Stimulated activated naive CD8-positive, alpha-beta T cell treated with anti-CD3 and anti-CD28 coated beads, Interleukin-15, Interleukin-2, amounts not matched to agents 100 ng/mL and 50 ng/mL, for 24 hours (primary cell): ENCODE measurements at regions not wholly inside any gene's neighbourhood (a gene's known extent, or its start where the extent isn't known, plus 50 kb on each side); places are given as distances from the start of the nearest gene placed in this dataset.

Source experiments
- H3K27ac Mint-ChIP-seq: one replicate; pipeline ENCODE4 v1.8.0; 2021; ENCODE audit warnings: mild to moderate bottlenecking, mixed read lengths
- H3K27me3 Mint-ChIP-seq: one replicate; pipeline ENCODE4 v1.8.0; 2021; ENCODE audit warnings: mixed read lengths
- H3K36me3 Mint-ChIP-seq: one replicate; pipeline ENCODE4 v1.8.0; 2021; ENCODE audit warnings: low read depth, mixed read lengths
- H3K4me1 Mint-ChIP-seq: one replicate; pipeline ENCODE4 v1.8.0; 2021; ENCODE audit warnings: low read depth, mixed read lengths
- H3K4me3 Mint-ChIP-seq: one replicate; pipeline ENCODE4 v1.8.0; 2021; ENCODE audit warnings: mild to moderate bottlenecking, mixed read lengths
- H3K9me3 Mint-ChIP-seq: one replicate; pipeline ENCODE4 v1.8.0; 2021; ENCODE audit warnings: mixed read lengths

DNA sequence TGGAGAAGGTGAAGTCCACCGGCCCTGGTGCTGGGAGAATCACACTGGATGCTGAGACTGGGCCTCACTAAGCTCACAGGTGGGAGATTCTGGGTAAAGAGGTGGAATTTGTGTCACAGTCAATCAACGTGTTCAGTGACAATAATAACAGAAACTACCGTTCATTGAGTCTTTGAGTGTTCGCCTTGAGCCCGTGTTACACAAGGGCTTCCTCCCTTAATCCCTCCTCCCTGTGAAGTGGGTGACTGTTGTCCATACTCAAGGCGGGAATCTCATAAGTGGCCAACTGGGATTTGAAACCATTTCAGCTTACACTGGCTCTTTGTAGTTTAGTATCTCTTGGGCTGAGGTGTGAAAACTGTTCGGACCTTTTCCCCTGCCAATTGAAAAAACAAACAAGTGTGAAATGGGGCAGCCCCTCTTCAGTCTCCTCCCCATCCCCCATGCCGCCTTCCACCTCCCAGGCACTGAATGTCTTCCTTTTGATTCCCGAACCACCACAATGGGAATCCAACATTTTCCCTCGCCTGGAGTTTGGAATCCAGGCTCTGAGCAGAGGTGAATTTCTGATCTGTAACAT is 502.4 kb downstream of the MIAT start:
- H3K27ac Mint-ChIP-seq, result no peak overlapping the region

DNA sequence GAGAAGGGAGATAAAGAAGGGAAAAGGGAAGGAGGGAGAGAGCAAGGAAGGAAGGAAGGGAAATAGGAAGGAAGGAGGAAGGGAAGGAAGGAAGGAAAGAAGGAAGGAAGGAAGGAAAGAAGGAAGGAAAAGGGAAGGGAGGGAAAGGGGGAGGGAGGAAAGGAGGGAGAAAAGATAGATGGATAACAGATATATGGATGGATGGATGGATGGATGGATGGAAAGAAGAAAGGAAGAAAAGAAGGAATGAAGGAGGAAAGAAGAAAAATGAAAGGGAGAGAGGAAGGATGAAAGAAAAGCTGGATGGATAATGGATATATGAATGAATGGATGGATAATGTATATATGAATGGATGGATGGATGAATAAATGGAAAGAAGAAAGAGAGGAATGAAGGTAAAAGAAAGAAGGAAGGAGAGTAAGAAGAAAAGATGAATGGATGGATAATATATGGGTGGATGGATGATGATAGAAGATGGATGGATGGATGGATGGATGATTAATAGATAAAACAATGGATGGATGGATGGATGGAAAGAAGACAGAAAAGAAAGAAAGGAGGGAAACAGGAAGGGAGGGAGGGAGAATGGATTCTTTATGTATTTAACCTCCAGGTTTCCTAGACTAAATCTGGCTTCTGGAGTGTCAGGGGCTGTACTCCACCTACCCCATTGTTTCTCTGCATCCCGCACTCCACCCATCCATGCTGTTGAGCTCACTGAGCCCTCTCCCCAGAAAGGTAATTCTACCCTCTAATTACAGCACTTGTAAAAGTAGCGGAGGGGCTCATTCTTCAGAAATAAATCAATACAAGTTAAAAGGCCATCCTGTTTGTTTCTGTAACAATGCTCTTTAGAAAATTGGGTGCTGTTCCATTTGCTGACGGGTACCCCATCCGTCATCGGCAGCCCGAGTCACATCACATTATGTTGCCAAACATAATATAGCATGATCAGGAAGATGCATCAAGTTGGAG is 506.1 kb downstream of the MIAT start:
- no peak overlapping the region for H3K27ac Mint-ChIP-seq
- no peak overlapping the region for H3K4me3 Mint-ChIP-seq
- peaks cover 19% of the 10 kb centered on the region for H3K27me3 Mint-ChIP-seq
- H3K4me1 Mint-ChIP-seq, result no peaks in the 10 kb centered on the region
- H3K9me3 Mint-ChIP-seq, result no peaks in the 10 kb centered on the region
- no peaks in the 10 kb centered on the region for H3K36me3 Mint-ChIP-seq

More for the DNA sequence above, 502.4 kb downstream of the MIAT start:
- Mint-ChIP-seq H3K27me3 (peaks cover 25% of the 10 kb centered on the region), H3K9me3 (no peaks in the 10 kb centered on the region), H3K4me3 (no peak overlapping the region), H3K36me3 (no peaks in the 10 kb centered on the region), H3K4me1 (no peaks in the 10 kb centered on the region)

DNA sequence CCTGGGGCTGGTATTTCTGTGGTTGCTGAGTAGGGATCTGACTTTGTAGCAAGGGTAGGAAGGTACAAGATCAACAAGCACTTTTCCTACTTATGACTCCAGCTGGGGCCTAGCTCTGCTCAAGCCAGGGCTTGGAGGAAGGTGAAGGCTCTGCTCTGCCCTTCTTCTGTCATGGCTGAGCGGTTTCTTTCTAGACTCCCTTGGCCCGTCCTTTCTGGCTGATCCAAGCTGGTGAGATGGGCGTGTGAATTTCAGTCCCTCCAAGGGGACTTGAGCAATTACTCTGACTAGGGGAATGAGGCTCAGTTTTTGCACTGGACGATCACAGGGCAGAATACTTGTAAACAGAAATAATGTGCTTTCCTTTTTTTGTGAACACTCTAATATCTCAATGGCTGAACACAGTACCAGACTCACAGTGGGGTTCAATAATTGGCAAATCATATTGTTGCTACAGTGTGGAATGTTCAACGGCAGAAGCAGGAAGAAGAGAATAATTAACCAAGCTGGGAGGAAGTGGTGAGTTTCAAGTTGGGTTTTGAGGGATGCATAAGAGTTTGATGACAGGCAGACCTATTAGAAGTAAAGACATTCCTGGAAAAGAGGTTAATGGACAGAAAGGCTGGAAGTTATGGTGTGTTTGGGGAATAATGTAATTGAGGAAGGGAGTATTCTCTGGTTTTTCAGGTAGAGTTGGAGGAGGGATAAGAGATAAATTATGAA is 507.6 kb downstream of the MIAT start:
- no peak overlapping the region for H3K4me3 Mint-ChIP-seq
- no peaks in the 10 kb centered on the region for H3K9me3 Mint-ChIP-seq
- no peak overlapping the region for H3K27ac Mint-ChIP-seq
- no peaks in the 10 kb centered on the region for H3K4me1 Mint-ChIP-seq
- H3K36me3 Mint-ChIP-seq, result no peaks in the 10 kb centered on the region
- peaks cover 19% of the 10 kb centered on the region for H3K27me3 Mint-ChIP-seq

DNA sequence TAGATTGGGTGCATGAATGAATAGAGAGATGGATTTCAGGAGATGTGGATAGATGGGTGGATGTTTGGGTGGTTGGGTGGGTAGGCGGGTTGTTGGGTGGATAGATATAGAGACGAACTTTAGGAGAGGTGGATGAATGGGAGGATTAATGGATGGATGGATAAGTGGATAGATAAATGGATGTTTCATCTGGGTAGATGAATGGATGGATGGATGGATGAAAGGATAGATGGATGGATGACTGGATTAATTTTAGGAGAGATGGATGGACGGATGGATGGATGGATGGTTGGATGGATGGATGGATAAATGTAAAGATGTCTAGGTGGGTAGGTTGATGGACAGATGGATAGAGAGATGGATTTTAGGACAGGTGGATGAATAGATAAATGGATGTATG is 511.3 kb downstream of the MIAT start:
- no peak overlapping the region for H3K27ac Mint-ChIP-seq
- H3K36me3 Mint-ChIP-seq, result no peaks in the 10 kb centered on the region
- peaks cover 7% of the 10 kb centered on the region for H3K27me3 Mint-ChIP-seq
- H3K4me1 Mint-ChIP-seq, result no peaks in the 10 kb centered on the region
- no peak overlapping the region for H3K4me3 Mint-ChIP-seq
- H3K9me3 Mint-ChIP-seq, result no peaks in the 10 kb centered on the region

DNA sequence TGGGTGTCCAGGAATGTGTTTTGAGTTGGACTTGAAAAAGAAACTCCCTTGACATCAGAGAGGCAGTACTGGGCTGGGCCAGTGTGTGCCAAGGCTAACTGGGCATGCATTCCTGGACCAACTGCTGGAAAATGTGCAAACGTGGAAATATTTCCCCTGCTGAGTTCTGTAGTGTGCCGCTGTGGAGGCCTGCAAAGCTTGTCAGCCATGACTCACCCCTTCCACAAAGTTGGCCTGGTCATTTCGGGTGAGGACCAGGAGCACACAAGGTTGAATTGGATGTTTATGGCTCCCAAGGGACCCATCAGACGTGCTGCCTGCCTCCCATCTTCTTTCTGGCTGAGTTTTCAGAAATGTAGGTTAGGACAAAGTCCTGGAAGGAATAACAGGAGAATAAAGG is 513.1 kb downstream of the MIAT start:
- Mint-ChIP-seq H3K36me3 (no peaks in the 10 kb centered on the region), H3K4me3 (no peak overlapping the region)

DNA sequence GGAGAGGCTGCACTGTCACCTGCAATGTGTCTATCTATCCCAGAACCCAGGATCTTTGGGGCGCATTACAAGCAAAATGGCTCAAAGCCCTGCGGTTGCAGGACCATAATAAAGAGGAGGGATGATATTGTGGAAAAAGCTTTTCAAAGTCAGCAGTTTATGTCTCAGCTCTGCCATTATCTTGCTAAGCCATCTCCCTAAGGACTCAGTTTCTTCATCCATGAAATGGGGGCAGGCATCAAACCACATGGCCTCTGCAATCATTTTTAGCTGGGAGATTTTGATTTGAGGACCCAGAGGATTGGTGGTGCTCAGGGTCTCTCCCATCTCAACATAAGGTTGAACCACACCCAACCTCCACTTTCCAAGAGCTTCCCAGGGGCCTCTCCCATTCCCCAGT is 513.8 kb downstream of the MIAT start:
- Mint-ChIP-seq H3K4me3 (no peak overlapping the region), H3K9me3 (no peaks in the 10 kb centered on the region), H3K36me3 (no peaks in the 10 kb centered on the region), H3K4me1 (no peaks in the 10 kb centered on the region), H3K27ac (no peak overlapping the region), H3K27me3 (peaks cover 5% of the 10 kb centered on the region)

More for the DNA sequence above, 513.1 kb downstream of the MIAT start:
- H3K27ac Mint-ChIP-seq, result no peak overlapping the region
- H3K9me3 Mint-ChIP-seq, result no peaks in the 10 kb centered on the region
- peaks cover 5% of the 10 kb centered on the region for H3K27me3 Mint-ChIP-seq
- H3K4me1 Mint-ChIP-seq, result no peaks in the 10 kb centered on the region

DNA sequence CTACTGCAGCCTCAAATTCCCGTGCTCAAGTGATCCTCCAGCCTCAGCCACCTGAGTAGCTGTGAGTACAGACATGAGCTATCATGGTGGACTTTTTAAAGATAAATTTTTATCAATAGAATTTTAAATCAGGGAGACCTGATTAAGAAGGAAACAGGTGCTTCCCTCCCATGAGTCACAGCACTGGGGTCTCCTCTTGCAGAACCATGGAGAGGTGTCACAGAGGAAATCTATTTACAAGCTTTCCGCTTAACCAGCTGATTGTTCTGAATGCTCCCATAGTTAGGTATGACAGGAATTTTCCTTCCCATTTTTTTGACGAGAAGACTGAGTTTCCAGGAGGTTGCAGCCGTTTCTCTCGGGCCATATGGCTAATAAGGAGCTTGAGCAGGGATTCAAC is 516.1 kb downstream of the MIAT start:
- H3K27me3 Mint-ChIP-seq, result peaks cover 10% of the 10 kb centered on the region
- no peaks in the 10 kb centered on the region for H3K9me3 Mint-ChIP-seq
- no peaks in the 10 kb centered on the region for H3K36me3 Mint-ChIP-seq
- no peak overlapping the region for H3K4me3 Mint-ChIP-seq
- H3K27ac Mint-ChIP-seq, result no peak overlapping the region
- no peaks in the 10 kb centered on the region for H3K4me1 Mint-ChIP-seq

DNA sequence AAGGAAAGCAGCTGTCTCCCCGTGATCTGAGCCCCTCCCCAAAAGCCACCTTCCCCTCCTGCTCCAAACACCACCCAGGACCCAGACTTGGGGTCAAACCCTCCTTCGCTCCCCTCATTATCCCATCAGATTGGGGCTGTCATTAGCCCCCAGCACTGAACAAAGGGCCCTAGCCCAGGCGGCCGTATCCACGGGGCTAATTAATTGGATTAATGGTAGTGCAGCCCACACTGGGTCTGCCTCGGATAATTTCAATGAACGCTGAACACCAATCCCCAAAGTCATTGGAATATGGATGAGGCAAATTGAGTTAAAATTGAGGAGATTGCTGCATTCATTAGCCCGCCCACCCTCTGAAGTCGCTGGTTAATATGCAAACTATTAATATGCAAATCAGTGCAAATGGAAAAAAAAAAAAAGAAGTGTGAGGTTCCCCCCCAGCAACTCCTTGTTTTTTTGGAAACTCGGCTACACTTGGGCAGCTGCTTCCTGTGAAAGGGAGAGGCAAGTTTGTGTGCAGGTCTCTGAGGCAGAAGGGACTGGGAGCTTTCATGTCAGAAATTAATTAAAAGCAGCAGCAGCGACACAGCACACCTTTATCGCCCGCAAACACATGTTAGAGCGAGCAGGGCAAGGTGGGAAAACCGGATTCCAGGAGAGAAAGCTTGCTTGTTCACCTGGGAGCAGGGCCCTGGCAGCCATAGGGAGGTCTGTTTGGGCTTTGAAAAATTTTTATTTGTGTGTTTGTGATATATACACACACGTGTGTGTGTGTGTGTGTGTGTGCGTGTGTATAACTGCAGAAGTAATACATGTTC is 517.8 kb downstream of the MIAT start:
- H3K36me3 Mint-ChIP-seq, result no peaks in the 10 kb centered on the region
- H3K4me1 Mint-ChIP-seq, result no peaks in the 10 kb centered on the region
- H3K27ac Mint-ChIP-seq, result no peak overlapping the region
- no peak overlapping the region for H3K4me3 Mint-ChIP-seq
- H3K9me3 Mint-ChIP-seq, result no peaks in the 10 kb centered on the region
- peaks cover 10% of the 10 kb centered on the region for H3K27me3 Mint-ChIP-seq

DNA sequence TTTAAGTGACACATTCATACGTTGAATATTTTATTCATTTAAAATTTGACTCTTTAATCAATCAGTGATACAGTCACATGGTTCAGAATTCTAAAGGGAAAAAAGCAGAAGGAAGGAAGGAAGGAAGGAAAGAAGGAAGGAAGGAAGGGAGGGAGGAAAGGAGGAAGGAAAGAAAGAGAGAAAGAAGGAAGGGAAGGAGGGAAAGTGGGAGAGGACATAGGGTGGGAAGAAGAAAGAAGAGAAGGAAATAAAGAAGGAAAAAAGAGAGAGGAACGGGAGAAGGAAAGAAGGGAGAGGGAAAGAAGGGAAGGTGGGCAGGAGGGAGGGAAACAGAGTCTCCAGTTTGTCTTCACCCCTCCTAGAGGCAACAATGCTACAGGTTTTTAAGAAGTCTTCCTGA is 518.6 kb downstream of the MIAT start:
- Mint-ChIP-seq H3K4me1 (no peaks in the 10 kb centered on the region), H3K27ac (no peak overlapping the region), H3K9me3 (no peaks in the 10 kb centered on the region), H3K36me3 (no peaks in the 10 kb centered on the region), H3K27me3 (peaks cover 10% of the 10 kb centered on the region), H3K4me3 (no peak overlapping the region)

DNA sequence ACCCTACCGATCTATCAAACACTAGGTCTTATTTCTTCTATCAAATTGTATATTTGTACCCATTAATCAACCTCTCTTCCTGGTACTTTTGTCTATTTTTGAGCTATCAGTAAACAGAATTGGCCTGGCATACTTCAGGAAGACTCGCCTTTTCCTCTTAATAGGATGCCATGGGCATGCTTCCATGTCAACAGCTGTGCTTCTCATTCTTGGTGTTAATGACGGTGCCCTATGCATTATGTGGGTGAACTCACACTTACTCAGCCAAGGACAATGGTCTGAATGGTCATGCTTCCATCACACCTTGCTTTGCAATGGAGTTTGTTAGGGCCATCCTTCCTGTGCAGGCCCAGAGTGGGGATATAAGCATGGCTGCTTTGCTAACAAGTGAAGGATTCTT is 521.8 kb downstream of the MIAT start:
- Mint-ChIP-seq H3K4me1 (no peaks in the 10 kb centered on the region), H3K27me3 (peaks cover 8% of the 10 kb centered on the region), H3K27ac (no peak overlapping the region), H3K4me3 (no peak overlapping the region), H3K36me3 (no peaks in the 10 kb centered on the region), H3K9me3 (no peaks in the 10 kb centered on the region)

DNA sequence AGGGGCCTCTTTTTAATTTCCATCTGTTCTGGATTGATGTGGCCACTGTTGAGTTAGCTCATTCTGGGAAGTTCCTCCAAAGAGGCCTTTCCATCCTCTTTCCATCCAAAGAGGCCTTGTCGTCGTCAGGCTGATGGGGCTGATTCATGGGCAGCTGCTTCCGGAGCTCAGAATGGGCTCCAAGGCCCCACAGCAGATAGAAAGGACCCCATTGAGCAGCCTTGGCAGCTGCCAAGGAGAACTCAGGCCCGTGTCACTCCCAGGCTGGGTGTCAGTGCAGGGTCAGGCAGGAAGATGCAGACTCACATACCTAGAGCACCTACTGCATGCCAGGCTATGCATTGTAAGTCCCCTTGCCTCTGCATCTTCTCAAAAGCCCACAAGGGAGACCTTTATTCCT is 524.1 kb downstream of the MIAT start:
- Mint-ChIP-seq H3K27ac (no peak overlapping the region), H3K27me3 (peaks cover 8% of the 10 kb centered on the region), H3K9me3 (no peaks in the 10 kb centered on the region), H3K4me3 (no peak overlapping the region), H3K36me3 (no peaks in the 10 kb centered on the region), H3K4me1 (no peaks in the 10 kb centered on the region)

DNA sequence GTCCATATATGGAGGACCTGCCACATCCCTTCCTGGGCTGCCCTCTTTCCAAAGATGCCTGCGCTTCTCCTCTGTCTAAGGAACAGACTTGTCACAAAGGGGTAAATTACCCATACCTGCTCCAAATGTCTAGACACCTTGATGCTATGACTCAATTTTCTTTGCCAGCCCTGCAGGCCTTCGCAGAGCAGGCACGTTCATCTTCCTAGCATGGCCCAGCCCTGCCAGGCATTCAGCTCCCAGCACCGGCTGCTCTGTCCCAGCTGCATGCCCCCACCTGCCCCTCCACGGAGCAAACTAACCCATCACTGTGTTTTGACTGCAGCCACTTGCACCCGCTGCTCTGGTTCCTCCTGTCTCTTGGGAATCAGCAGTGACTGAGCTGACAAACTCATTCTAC is 526.1 kb downstream of the MIAT start:
- no peak overlapping the region for H3K4me3 Mint-ChIP-seq
- H3K9me3 Mint-ChIP-seq, result no peaks in the 10 kb centered on the region
- no peak overlapping the region for H3K27ac Mint-ChIP-seq
- H3K36me3 Mint-ChIP-seq, result no peaks in the 10 kb centered on the region
- peaks cover 3% of the 10 kb centered on the region for H3K27me3 Mint-ChIP-seq
- no peaks in the 10 kb centered on the region for H3K4me1 Mint-ChIP-seq

DNA sequence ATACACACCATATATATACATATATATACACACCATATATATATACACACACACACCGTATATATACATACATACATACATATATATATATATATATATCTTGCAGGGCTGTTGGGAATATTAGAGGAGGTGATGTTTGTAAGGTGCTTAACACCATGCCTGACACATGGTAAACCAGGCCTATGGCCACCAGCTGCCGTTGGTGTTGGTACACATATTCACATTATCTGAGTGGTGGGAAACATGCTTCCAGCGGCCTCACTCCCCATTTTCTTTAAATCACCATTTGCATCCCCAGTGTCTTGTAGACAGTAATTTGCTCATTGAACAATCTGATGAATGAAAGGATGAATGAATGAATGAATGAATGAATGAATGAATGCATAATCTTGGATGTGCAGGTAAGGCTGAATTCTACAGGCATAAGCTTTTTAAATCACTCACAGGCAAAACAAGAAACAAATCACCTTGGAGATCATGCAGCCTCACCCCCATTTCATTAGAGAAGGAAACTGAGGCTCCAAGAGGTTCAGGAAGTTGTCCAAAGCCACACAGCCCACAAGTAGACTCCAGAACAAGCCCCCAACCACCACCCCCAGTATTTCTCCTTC is 527.8 kb downstream of the MIAT start:
- H3K4me3 Mint-ChIP-seq, result no peak overlapping the region
- H3K36me3 Mint-ChIP-seq, result no peaks in the 10 kb centered on the region
- no peaks in the 10 kb centered on the region for H3K4me1 Mint-ChIP-seq
- peaks cover 3% of the 10 kb centered on the region for H3K27me3 Mint-ChIP-seq
- H3K27ac Mint-ChIP-seq, result no peak overlapping the region
- H3K9me3 Mint-ChIP-seq, result no peaks in the 10 kb centered on the region

DNA sequence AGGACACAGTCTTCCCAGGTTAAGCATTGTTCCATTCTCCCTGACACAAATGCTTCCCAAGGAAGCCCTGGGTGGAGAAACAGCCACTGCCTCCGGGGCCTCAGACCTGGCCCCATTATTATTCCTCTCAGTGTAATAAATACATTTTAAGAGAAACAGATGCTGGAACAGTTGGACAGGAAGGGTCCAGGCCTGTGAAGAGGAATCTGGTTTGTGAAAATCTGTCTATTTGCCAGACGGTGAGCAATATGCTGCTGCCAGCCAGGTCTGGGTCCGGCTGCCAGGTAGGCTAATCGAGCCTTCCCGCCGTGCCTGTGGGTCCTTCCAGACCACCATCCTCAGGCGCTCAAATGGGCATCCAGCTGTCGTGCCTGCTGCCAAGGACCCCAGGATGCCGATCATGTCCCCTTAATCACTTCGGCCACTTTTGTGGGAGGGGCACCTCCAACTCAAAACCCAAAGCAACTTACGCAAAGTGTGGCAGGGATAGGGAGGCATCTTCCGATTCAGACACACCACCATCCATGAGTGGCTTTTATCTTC is 528.4 kb downstream of the MIAT start:
- H3K36me3 Mint-ChIP-seq, result no peaks in the 10 kb centered on the region
- no peaks in the 10 kb centered on the region for H3K4me1 Mint-ChIP-seq
- H3K27ac Mint-ChIP-seq, result no peak overlapping the region
- H3K9me3 Mint-ChIP-seq, result peaks cover 2% of the 10 kb centered on the region
- no peak overlapping the region for H3K4me3 Mint-ChIP-seq
- H3K27me3 Mint-ChIP-seq, result peaks cover 3% of the 10 kb centered on the region
